GM23338 (cell line): ENCODE measurements at regions not wholly inside any gene's neighbourhood (a gene's known extent, or its start where the extent isn't known, plus 50 kb on each side); places are given as distances from the start of the nearest gene placed in this dataset.

ENCODE experiments used
- ATAC-seq: fragments of 200-7000 bp; cut with Tn5 transposase; 3 replicates; pipeline ENCODE4 v1.9.1; 2020
- DNase-seq: peaks from one replicate; pipeline ENCODE4 v3.0.0-alpha.2; 2015; ENCODE audit warnings: low spot score
- H2AFZ ChIP-seq: fragments of 200-600 bp; sonication (generic); 2 replicates; pipeline ENCODE4 v1.8.0; 2016; ENCODE audit warnings: antibody characterized with exemption, mild to moderate bottlenecking, moderate library complexity
- H3F3A ChIP-seq: fragments of 200-600 bp; sonication (generic); replicated peaks from 2 replicates; pipeline ENCODE4 v1.8.0; 2017; ENCODE audit warnings: antibody characterized with exemption, mixed run types, low read depth
- H3K27ac ChIP-seq: fragments of 200-600 bp; sonication (generic); 2 replicates; pipeline ENCODE4 v1.6.1; 2016; ENCODE audit warnings: low read depth
- H3K27me3 ChIP-seq: fragments of 200-600 bp; sonication (generic); 2 replicates; pipeline ENCODE4 v1.8.0; 2016; ENCODE audit warnings: mild to moderate bottlenecking, mixed run types, moderate library complexity; ENCODE audit not compliant: insufficient read depth
- H3K36me3 ChIP-seq: fragments of 200-600 bp; sonication (generic); 2 replicates; pipeline ENCODE4 v1.8.0; 2016; ENCODE audit warnings: mild to moderate bottlenecking; ENCODE audit not compliant: insufficient read depth
- H3K4me1 ChIP-seq: fragments of 200-600 bp; sonication (generic); 2 replicates; pipeline ENCODE4 v1.8.0; 2016; ENCODE audit warnings: mild to moderate bottlenecking, moderate library complexity; ENCODE audit not compliant: insufficient read depth
- H3K4me2 ChIP-seq: fragments of 200-600 bp; sonication (generic); 2 replicates; pipeline ENCODE4 v1.7.1; 2017; ENCODE audit warnings: mixed run types
- H3K4me3 ChIP-seq: fragments of 200-600 bp; sonication (generic); 2 replicates; pipeline ENCODE4 v1.6.1; 2016; ENCODE audit warnings: mixed run types
- H3K79me2 ChIP-seq: fragments of 200-600 bp; sonication (generic); replicated peaks from 2 replicates; pipeline ENCODE4 v1.8.0; 2017; ENCODE audit warnings: mild to moderate bottlenecking; ENCODE audit not compliant: insufficient read depth
- H3K9me2 ChIP-seq: fragments of 200-600 bp; sonication (generic); 2 replicates; pipeline ENCODE4 v1.8.0; 2017; ENCODE audit not compliant: insufficient read depth
- H4K20me1 ChIP-seq: fragments of 200-600 bp; sonication (generic); replicated peaks from 2 replicates; pipeline ENCODE4 v1.8.0; 2017; ENCODE audit warnings: mild to moderate bottlenecking; ENCODE audit not compliant: insufficient read depth
- H3K27ac Mint-ChIP-seq: 2 replicates; pipeline ENCODE4 v1.8.0; 2020; ENCODE audit warnings: inconsistent platforms, mild to moderate bottlenecking, moderate library complexity, mixed read lengths
- H3K27me3 Mint-ChIP-seq: 3 replicates; pipeline ENCODE4 v1.8.0; 2022; ENCODE audit warnings: low read depth, mild to moderate bottlenecking, moderate library complexity, mixed read lengths, inconsistent platforms; ENCODE audit not compliant: insufficient read depth, poor library complexity
- H3K36me3 Mint-ChIP-seq: 3 replicates; pipeline ENCODE4 v1.8.0; 2021; ENCODE audit warnings: low read depth, mild to moderate bottlenecking, inconsistent platforms, moderate library complexity, mixed read lengths
- H3K4me1 Mint-ChIP-seq: 3 replicates; pipeline ENCODE4 v1.8.0; 2020; ENCODE audit warnings: mild to moderate bottlenecking, inconsistent platforms, mixed read lengths
- H3K4me3 Mint-ChIP-seq: 3 replicates; pipeline ENCODE4 v1.8.0; 2021; ENCODE audit warnings: moderate library complexity, mild to moderate bottlenecking, inconsistent platforms, mixed read lengths
- H3K9me3 Mint-ChIP-seq: 3 replicates; pipeline ENCODE4 v1.8.0; 2020; ENCODE audit warnings: moderate library complexity, mild to moderate bottlenecking, inconsistent platforms, mixed read lengths
- CREB1 ChIP-seq: fragments of 250-450 bp; sonication (Bioruptor Pico); IDR thresholded peaks from 2 replicates; pipeline ENCODE4 v1.5.0; 2020; ENCODE audit warnings: low read depth, mild to moderate bottlenecking, moderate library complexity
- EZH2 ChIP-seq: fragments of 200-600 bp; sonication (generic); IDR thresholded peaks from one replicate; pipeline ENCODE4 v1.8.0; 2017; ENCODE audit warnings: antibody characterized with exemption, mild to moderate bottlenecking, low read depth; ENCODE audit not compliant: unreplicated experiment
- JUNB ChIP-seq: IDR thresholded peaks from one replicate; pipeline ENCODE4 v1.6.1; 2016; ENCODE audit warnings: antibody characterized with exemption; ENCODE audit not compliant: unreplicated experiment
- NANOG ChIP-seq: IDR thresholded peaks from 2 replicates; pipeline ENCODE4 v1.6.1; 2016; ENCODE audit warnings: antibody characterized with exemption, borderline replicate concordance
- ZNF114 ChIP-seq: fragments of 250-450 bp; sonication (Bioruptor Pico); IDR thresholded peaks from 2 replicates; pipeline ENCODE4 v1.5.0; 2020; ENCODE audit warnings: mild to moderate bottlenecking, moderate library complexity
- ZNF331 ChIP-seq: fragments of 250-450 bp; sonication (Bioruptor Pico); IDR thresholded peaks from 2 replicates; pipeline ENCODE4 v1.5.0; 2020; ENCODE audit warnings: low read depth, mild to moderate bottlenecking, moderate library complexity
- TF ChIP-seq, protein P1 (sequence below): IDR thresholded peaks from one replicate; pipeline ENCODE4 v1.6.1; 2018; ENCODE audit warnings: antibody characterized with exemption; ENCODE audit not compliant: unreplicated experiment
- TF ChIP-seq, protein P2 (sequence below): fragments of 250-450 bp; sonication (Bioruptor Pico); IDR thresholded peaks from 2 replicates; pipeline ENCODE4 v1.5.0; 2020; ENCODE audit warnings: mild to moderate bottlenecking, moderate library complexity

- no peaks in the 10 kb centered on the region for H3K9me3 Mint-ChIP-seq
- H3K27ac Mint-ChIP-seq = no peak overlapping the region
- no peak for ATAC-seq
- Histone ChIP-seq H3K4me1 (0 out of 2 replicates have a peak, but pooled peaks cover 3% of the 10 kb centered on the region), H3K9me2 (0 out of 2 replicates have a peak, but pooled peaks cover 5% of the 10 kb centered on the region), H3K4me2 (no peak overlapping the region), H4K20me1 (no peaks in the 10 kb centered on the region), H3K27me3 (no peaks in the 10 kb centered on the region), H3F3A (no peaks in the 10 kb centered on the region), H3K4me3 (no peak overlapping the region), H3K36me3 (no peaks in the 10 kb centered on the region), H2AFZ (no peak overlapping the region), H3K79me2 (no peaks in the 10 kb centered on the region), H3K27ac (no peak overlapping the region)
- H3K27me3 Mint-ChIP-seq = peaks cover 1% of the 10 kb centered on the region
- TF ChIP-seq ZNF114 (CRISPR knock-in tag) (no peak), EZH2 (no peak), CREB1 (no peak)
- TF ChIP-seq, protein P1, sequence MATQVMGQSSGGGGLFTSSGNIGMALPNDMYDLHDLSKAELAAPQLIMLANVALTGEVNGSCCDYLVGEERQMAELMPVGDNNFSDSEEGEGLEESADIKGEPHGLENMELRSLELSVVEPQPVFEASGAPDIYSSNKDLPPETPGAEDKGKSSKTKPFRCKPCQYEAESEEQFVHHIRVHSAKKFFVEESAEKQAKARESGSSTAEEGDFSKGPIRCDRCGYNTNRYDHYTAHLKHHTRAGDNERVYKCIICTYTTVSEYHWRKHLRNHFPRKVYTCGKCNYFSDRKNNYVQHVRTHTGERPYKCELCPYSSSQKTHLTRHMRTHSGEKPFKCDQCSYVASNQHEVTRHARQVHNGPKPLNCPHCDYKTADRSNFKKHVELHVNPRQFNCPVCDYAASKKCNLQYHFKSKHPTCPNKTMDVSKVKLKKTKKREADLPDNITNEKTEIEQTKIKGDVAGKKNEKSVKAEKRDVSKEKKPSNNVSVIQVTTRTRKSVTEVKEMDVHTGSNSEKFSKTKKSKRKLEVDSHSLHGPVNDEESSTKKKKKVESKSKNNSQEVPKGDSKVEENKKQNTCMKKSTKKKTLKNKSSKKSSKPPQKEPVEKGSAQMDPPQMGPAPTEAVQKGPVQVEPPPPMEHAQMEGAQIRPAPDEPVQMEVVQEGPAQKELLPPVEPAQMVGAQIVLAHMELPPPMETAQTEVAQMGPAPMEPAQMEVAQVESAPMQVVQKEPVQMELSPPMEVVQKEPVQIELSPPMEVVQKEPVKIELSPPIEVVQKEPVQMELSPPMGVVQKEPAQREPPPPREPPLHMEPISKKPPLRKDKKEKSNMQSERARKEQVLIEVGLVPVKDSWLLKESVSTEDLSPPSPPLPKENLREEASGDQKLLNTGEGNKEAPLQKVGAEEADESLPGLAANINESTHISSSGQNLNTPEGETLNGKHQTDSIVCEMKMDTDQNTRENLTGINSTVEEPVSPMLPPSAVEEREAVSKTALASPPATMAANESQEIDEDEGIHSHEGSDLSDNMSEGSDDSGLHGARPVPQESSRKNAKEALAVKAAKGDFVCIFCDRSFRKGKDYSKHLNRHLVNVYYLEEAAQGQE = no peak
- H3K4me1 Mint-ChIP-seq = peaks cover 7% of the 10 kb centered on the region; the same call in 2 of the 3 replicates
- no peak overlapping the region for H3K4me3 Mint-ChIP-seq
- no peak for DNase-seq
- peaks cover 3% of the 10 kb centered on the region; the same call in 1 of the 3 replicates for H3K36me3 Mint-ChIP-seq
Measured at GRCh38 chr3:78519281-78519680, 1248.5 kb downstream of the ROBO1 start.

DNA sequence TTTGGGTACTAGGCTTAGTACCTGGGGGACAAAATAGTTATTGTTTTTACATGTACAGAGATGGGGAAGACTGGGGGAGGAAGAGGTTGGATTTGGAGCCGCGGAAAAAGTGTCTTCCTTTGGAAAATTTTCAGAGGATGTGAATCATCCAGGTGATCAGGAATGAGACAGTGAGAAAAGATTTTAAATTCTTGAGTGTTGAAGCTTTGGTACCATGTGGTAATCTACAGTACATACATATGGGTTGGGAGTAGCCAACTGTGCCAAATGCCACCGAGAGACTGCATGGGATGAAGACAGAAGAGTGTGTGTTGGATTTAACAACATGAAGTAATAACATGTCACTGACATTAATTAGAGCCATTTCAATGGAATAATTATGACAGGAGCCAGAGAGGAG, 1238.2 kb downstream of the ROBO1 start:
- H4K20me1 ChIP-seq = no peaks in the 10 kb centered on the region
- H3K4me1 Mint-ChIP-seq = no peaks in the 10 kb centered on the region
- H3K27ac ChIP-seq = no peak overlapping the region
- TF ChIP-seq NANOG (no peak), ZNF331 (CRISPR knock-in tag) (no peak)
- H3K4me2 ChIP-seq = no peak overlapping the region
- H3K4me3 ChIP-seq = no peak overlapping the region
- no peaks in the 10 kb centered on the region for H3K9me3 Mint-ChIP-seq
- no peak overlapping the region for H3K27ac Mint-ChIP-seq
- DNase-seq (no peak), ATAC-seq (no peak)
- no peaks in the 10 kb centered on the region for H3F3A ChIP-seq
- no peaks in the 10 kb centered on the region for H3K36me3 ChIP-seq
- no peaks in the 10 kb centered on the region for H3K4me1 ChIP-seq
- no peaks in the 10 kb centered on the region for H3K27me3 ChIP-seq
- no peaks in the 10 kb centered on the region for H3K9me2 ChIP-seq
- H3K4me3 Mint-ChIP-seq = no peak overlapping the region
- H2AFZ ChIP-seq = no peak overlapping the region
- no peaks in the 10 kb centered on the region for H3K27me3 Mint-ChIP-seq
- no peaks in the 10 kb centered on the region for H3K79me2 ChIP-seq
- no peaks in the 10 kb centered on the region for H3K36me3 Mint-ChIP-seq

DNA sequence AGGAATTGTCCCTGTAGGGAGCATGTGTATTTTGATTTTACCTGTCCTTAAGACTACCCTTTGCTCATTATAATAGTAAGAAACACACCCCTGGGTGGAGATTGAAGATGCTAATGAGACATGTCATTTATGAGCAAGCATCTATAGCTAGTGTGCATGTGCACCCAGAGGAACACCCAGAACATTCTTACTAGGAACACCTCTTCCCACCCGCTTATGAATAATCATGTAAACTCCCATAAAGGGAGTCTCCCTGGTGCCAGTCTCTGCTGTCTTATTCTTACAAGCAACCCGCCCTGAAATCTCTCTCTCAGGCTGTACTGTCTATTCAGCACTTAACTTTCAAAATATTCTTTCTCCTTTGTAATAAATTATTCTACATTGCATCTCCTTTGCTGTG, 1227.3 kb downstream of the ROBO1 start:
- Mint-ChIP-seq H3K36me3 (no peaks in the 10 kb centered on the region), H3K4me1 (no peaks in the 10 kb centered on the region), H3K27ac (no peak overlapping the region), H3K27me3 (peaks cover 1% of the 10 kb centered on the region), H3K9me3 (no peaks in the 10 kb centered on the region), H3K4me3 (no peak overlapping the region)
- Histone ChIP-seq H3K27ac (no peak overlapping the region), H3K4me1 (no peaks in the 10 kb centered on the region), H3K9me2 (peaks cover 15% of the 10 kb centered on the region; the same call in 1 of the 2 replicates), H3F3A (no peaks in the 10 kb centered on the region), H4K20me1 (no peaks in the 10 kb centered on the region), H3K27me3 (no peaks in the 10 kb centered on the region), H3K4me3 (no peak overlapping the region), H3K36me3 (no peaks in the 10 kb centered on the region), H3K4me2 (no peak overlapping the region), H2AFZ (no peak overlapping the region), H3K79me2 (no peaks in the 10 kb centered on the region)
- DNase-seq (no peak), ATAC-seq (no peak)
- TF ChIP-seq, protein P2, sequence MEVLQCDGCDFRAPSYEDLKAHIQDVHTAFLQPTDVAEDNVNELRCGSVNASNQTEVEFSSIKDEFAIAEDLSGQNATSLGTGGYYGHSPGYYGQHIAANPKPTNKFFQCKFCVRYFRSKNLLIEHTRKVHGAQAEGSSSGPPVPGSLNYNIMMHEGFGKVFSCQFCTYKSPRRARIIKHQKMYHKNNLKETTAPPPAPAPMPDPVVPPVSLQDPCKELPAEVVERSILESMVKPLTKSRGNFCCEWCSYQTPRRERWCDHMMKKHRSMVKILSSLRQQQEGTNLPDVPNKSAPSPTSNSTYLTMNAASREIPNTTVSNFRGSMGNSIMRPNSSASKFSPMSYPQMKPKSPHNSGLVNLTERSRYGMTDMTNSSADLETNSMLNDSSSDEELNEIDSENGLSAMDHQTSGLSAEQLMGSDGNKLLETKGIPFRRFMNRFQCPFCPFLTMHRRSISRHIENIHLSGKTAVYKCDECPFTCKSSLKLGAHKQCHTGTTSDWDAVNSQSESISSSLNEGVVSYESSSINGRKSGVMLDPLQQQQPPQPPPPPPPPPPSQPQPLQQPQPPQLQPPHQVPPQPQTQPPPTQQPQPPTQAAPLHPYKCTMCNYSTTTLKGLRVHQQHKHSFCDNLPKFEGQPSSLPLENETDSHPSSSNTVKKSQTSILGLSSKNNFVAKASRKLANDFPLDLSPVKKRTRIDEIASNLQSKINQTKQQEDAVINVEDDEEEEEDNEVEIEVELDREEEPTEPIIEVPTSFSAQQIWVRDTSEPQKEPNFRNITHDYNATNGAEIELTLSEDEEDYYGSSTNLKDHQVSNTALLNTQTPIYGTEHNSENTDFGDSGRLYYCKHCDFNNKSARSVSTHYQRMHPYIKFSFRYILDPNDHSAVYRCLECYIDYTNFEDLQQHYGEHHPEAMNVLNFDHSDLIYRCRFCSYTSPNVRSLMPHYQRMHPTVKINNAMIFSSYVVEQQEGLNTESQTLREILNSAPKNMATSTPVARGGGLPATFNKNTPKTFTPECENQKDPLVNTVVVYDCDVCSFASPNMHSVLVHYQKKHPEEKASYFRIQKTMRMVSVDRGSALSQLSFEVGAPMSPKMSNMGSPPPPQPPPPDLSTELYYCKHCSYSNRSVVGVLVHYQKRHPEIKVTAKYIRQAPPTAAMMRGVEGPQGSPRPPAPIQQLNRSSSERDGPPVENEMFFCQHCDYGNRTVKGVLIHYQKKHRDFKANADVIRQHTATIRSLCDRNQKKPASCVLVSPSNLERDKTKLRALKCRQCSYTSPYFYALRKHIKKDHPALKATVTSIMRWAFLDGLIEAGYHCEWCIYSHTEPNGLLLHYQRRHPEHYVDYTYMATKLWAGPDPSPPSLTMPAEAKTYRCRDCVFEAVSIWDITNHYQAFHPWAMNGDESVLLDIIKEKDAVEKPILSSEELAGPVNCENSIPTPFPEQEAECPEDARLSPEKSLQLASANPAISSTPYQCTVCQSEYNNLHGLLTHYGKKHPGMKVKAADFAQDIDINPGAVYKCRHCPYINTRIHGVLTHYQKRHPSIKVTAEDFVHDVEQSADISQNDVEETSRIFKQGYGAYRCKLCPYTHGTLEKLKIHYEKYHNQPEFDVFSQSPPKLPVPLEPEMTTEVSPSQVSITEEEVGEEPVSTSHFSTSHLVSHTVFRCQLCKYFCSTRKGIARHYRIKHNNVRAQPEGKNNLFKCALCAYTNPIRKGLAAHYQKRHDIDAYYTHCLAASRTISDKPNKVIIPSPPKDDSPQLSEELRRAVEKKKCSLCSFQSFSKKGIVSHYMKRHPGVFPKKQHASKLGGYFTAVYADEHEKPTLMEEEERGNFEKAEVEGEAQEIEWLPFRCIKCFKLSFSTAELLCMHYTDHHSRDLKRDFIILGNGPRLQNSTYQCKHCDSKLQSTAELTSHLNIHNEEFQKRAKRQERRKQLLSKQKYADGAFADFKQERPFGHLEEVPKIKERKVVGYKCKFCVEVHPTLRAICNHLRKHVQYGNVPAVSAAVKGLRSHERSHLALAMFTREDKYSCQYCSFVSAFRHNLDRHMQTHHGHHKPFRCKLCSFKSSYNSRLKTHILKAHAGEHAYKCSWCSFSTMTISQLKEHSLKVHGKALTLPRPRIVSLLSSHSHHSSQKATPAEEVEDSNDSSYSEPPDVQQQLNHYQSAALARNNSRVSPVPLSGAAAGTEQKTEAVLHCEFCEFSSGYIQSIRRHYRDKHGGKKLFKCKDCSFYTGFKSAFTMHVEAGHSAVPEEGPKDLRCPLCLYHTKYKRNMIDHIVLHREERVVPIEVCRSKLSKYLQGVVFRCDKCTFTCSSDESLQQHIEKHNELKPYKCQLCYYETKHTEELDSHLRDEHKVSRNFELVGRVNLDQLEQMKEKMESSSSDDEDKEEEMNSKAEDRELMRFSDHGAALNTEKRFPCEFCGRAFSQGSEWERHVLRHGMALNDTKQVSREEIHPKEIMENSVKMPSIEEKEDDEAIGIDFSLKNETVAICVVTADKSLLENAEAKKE (CRISPR knock-in tag) = no peak
- no peak for TF ChIP-seq ZNF331 (CRISPR knock-in tag)
- no peak for TF ChIP-seq EZH2
- no peak for TF ChIP-seq JUNB
- no peak for TF ChIP-seq NANOG
